Adipocyte (in vitro differentiated cells): ENCODE measurements at regions not wholly inside any gene's neighbourhood (a gene's known extent, or its start where the extent isn't known, plus 50 kb on each side); places are given as distances from the start of the nearest gene placed in this dataset.

Experiments used
- DNase-seq: peaks from one replicate; pipeline ENCODE4 v3.0.0-alpha.2; 2015; ENCODE audit warnings: low read depth
- H3K27me3 ChIP-seq: replicated peaks from 2 replicates; pipeline ENCODE4 v1.7.0; 2013; ENCODE audit warnings: mild to moderate bottlenecking, low read length, moderate library complexity; ENCODE audit not compliant: control insufficient read depth, insufficient read depth
- H3K36me3 ChIP-seq: 2 replicates; pipeline ENCODE4 v1.7.0; 2013; ENCODE audit warnings: low read length, mild to moderate bottlenecking, moderate library complexity; ENCODE audit not compliant: control insufficient read depth, insufficient read depth, severe bottlenecking
- H3K4me1 ChIP-seq: 2 replicates; pipeline ENCODE4 v1.7.0; 2013; ENCODE audit warnings: mild to moderate bottlenecking, low read length, moderate library complexity; ENCODE audit not compliant: control insufficient read depth, insufficient read depth
- H3K4me3 ChIP-seq: 2 replicates; pipeline ENCODE4 v1.7.0; 2013; ENCODE audit warnings: mild to moderate bottlenecking, low read length, moderate library complexity
- H3K9ac ChIP-seq: 2 replicates; pipeline ENCODE4 v1.7.0; 2013; ENCODE audit warnings: mild to moderate bottlenecking, low read length, moderate library complexity
- H3K9me3 ChIP-seq: 2 replicates; pipeline ENCODE4 v1.7.0; 2013; ENCODE audit warnings: mild to moderate bottlenecking, low read length, moderate library complexity; ENCODE audit not compliant: control insufficient read depth

GRCh38 chr3:191076903-191077552 lies 122.0 kb upstream of the OSTN start:
- Histone ChIP-seq H3K36me3 (no peaks in the 10 kb centered on the region), H3K4me1 (no peaks in the 10 kb centered on the region), H3K9me3 (peaks cover 15% of the 10 kb centered on the region), H3K27me3 (no peaks in the 10 kb centered on the region), H3K9ac (no peak overlapping the region), H3K4me3 (no peak overlapping the region)
- DNase-seq = no peak

- no peaks in the 10 kb centered on the region for H3K27me3 ChIP-seq
- no peaks in the 10 kb centered on the region for H3K36me3 ChIP-seq
- peaks cover 11% of the 10 kb centered on the region for H3K9me3 ChIP-seq
- H3K9ac ChIP-seq = no peak overlapping the region
- H3K4me1 ChIP-seq = peaks cover 11% of the 10 kb centered on the region
- DNase-seq = no peak
- H3K4me3 ChIP-seq = no peak overlapping the region
Observed at GRCh38 chr3:191074511-191074910, 124.5 kb upstream of the OSTN start.

GRCh38 chr3:191070762-191071403 lies 128.2 kb upstream of the OSTN start:
- no peaks in the 10 kb centered on the region for H3K9me3 ChIP-seq
- H3K36me3 ChIP-seq = no peaks in the 10 kb centered on the region
- H3K27me3 ChIP-seq = no peaks in the 10 kb centered on the region
- no peak for DNase-seq
- peaks cover 30% of the 10 kb centered on the region for H3K4me1 ChIP-seq
- H3K9ac ChIP-seq = no peak overlapping the region
- no peak overlapping the region for H3K4me3 ChIP-seq

GRCh38 chr3:191070201-191070600 lies 128.8 kb upstream of the OSTN start:
- peaks cover 37% of the 10 kb centered on the region for H3K4me1 ChIP-seq
- H3K27me3 ChIP-seq = no peaks in the 10 kb centered on the region
- DNase-seq = peak; percentile 66
- no peaks in the 10 kb centered on the region for H3K36me3 ChIP-seq
- no peak overlapping the region for H3K4me3 ChIP-seq
- H3K9me3 ChIP-seq = no peaks in the 10 kb centered on the region
- H3K9ac ChIP-seq = no peak overlapping the region

GRCh38 chr3:191068946-191069813 lies 129.9 kb upstream of the OSTN start:
- Histone ChIP-seq H3K36me3 (no peaks in the 10 kb centered on the region), H3K4me3 (no peak overlapping the region), H3K4me1 (peaks cover 42% of the 10 kb centered on the region), H3K9ac (no peak overlapping the region), H3K9me3 (no peaks in the 10 kb centered on the region), H3K27me3 (no peaks in the 10 kb centered on the region)
- DNase-seq = no peak

- no peaks in the 10 kb centered on the region for H3K9me3 ChIP-seq
- DNase-seq = peak; percentile 40
- peaks cover 42% of the 10 kb centered on the region for H3K4me1 ChIP-seq
- no peaks in the 10 kb centered on the region for H3K36me3 ChIP-seq
- no peaks in the 10 kb centered on the region for H3K27me3 ChIP-seq
- H3K9ac ChIP-seq = no peak overlapping the region
- H3K4me3 ChIP-seq = no peak overlapping the region
Observed at GRCh38 chr3:191066669-191067068, 132.4 kb upstream of the OSTN start.

- Histone ChIP-seq H3K4me3 (peak overlapping the region; percentile 2), H3K27me3 (no peaks in the 10 kb centered on the region), H3K9me3 (no peaks in the 10 kb centered on the region), H3K9ac (no peak overlapping the region), H3K36me3 (no peaks in the 10 kb centered on the region), H3K4me1 (peaks cover 36% of the 10 kb centered on the region)
- peak; percentile 48 for DNase-seq
Observed at GRCh38 chr3:191065181-191065805, 133.7 kb upstream of the OSTN start.

- H3K4me1 ChIP-seq = no peaks in the 10 kb centered on the region
- H3K27me3 ChIP-seq = no peaks in the 10 kb centered on the region
- no peak overlapping the region for H3K9ac ChIP-seq
- H3K9me3 ChIP-seq = no peaks in the 10 kb centered on the region
- no peaks in the 10 kb centered on the region for H3K36me3 ChIP-seq
- no peak overlapping the region for H3K4me3 ChIP-seq
- DNase-seq = peak; percentile 84
Observed at GRCh38 chr3:191051037-191051436, 148.0 kb upstream of the OSTN start.

- Histone ChIP-seq H3K9ac (no peak overlapping the region), H3K4me1 (no peaks in the 10 kb centered on the region), H3K4me3 (no peak overlapping the region), H3K36me3 (no peaks in the 10 kb centered on the region), H3K9me3 (no peaks in the 10 kb centered on the region), H3K27me3 (no peaks in the 10 kb centered on the region)
- peak; percentile 11 for DNase-seq
Observed at GRCh38 chr3:191047930-191048329, 151.1 kb upstream of the OSTN start.

- Histone ChIP-seq H3K27me3 (no peaks in the 10 kb centered on the region), H3K36me3 (no peaks in the 10 kb centered on the region), H3K4me3 (no peak overlapping the region), H3K9me3 (no peaks in the 10 kb centered on the region), H3K9ac (no peak overlapping the region), H3K4me1 (peaks cover 4% of the 10 kb centered on the region)
- no peak for DNase-seq
Observed at GRCh38 chr3:191030929-191031328, 168.1 kb upstream of the OSTN start.

GRCh38 chr3:191030491-191030890 lies 168.0 kb upstream of the GMNC start:
- H3K27me3 ChIP-seq = no peaks in the 10 kb centered on the region
- H3K9ac ChIP-seq = no peak overlapping the region
- peaks cover 4% of the 10 kb centered on the region for H3K4me1 ChIP-seq
- DNase-seq = peak; percentile 53
- no peaks in the 10 kb centered on the region for H3K36me3 ChIP-seq
- no peaks in the 10 kb centered on the region for H3K9me3 ChIP-seq
- H3K4me3 ChIP-seq = no peak overlapping the region
